Liver (tissue), 8 donors: ENCODE measurements at regions not wholly inside any gene's neighbourhood (a gene's known extent, or its start where the extent isn't known, plus 50 kb on each side); places are given as distances from the start of the nearest gene placed in this dataset.

ENCODE experiments used
- DNase-seq: peaks from one replicate; pipeline ENCODE4 v3.0.0-alpha.2; 2017; ENCODE audit warnings: low spot score
- H3K27ac ChIP-seq, 2 donors: one replicate each; pipeline ENCODE4 v1.7.0; 2013; ENCODE audit warnings: inconsistent platforms in 2 of 2, low read length in 2 of 2, control low read depth in 1 of 2, low read depth in 1 of 2, mild to moderate bottlenecking in 1 of 2
- H3K27me3 ChIP-seq, 4 donors: one replicate each; pipeline versions ENCODE4 v1.6.1 to v1.7.0; 2013; ENCODE audit warnings: low read length in 3 of 4, inconsistent platforms in 1 of 4, mild to moderate bottlenecking in 1 of 4, moderate library complexity in 1 of 4; ENCODE audit not compliant: control insufficient read depth in 4 of 4, insufficient read depth in 4 of 4
- H3K36me3 ChIP-seq, 4 donors: one replicate each; pipeline versions ENCODE4 v1.6.1 to v1.7.0; 2013; ENCODE audit warnings: low read length in 3 of 4, mild to moderate bottlenecking in 3 of 4, low read depth in 1 of 4, moderate library complexity in 1 of 4; ENCODE audit not compliant: control insufficient read depth in 4 of 4, insufficient read depth in 3 of 4
- H3K4me1 ChIP-seq, 4 donors: one replicate each; pipeline versions ENCODE4 v1.6.1 to v1.7.0; 2013; ENCODE audit warnings: low read length in 3 of 4, mild to moderate bottlenecking in 3 of 4, moderate library complexity in 1 of 4; ENCODE audit not compliant: control insufficient read depth in 4 of 4, insufficient read depth in 4 of 4
- H3K4me3 ChIP-seq, 3 donors: one replicate each; pipeline versions ENCODE4 v1.6.1 to v1.7.0; 2013; ENCODE audit warnings: low read length in 3 of 3, control low read depth in 1 of 3, low read depth in 1 of 3, mild to moderate bottlenecking in 1 of 3
- H3K9ac ChIP-seq, 2 donors: one replicate each; pipeline ENCODE4 v1.7.0; 2013; ENCODE audit warnings: low read length in 2 of 2, mild to moderate bottlenecking in 2 of 2, moderate library complexity in 2 of 2, control low read depth in 1 of 2, low read depth in 1 of 2
- H3K9me3 ChIP-seq, 4 donors: one replicate each; pipeline versions ENCODE4 v1.6.1 to v1.7.0; 2013; ENCODE audit warnings: low read length in 3 of 4; ENCODE audit not compliant: control insufficient read depth in 4 of 4
- CTCF ChIP-seq: fragments of 150-350 bp; IDR thresholded peaks from 2 replicates; pipeline ENCODE4 v1.5.1; 2017; ENCODE audit warnings: improper control_type of control experiment, low read depth, low read length; ENCODE audit not compliant: missing input control
- GABPA ChIP-seq, 2 donors: IDR thresholded peaks in 1 of 2; conservative IDR thresholded peaks in 1 of 2; 2 replicates each; pipeline ENCODE4 v1.6.1; 2016; ENCODE audit warnings: antibody characterized with exemption in 2 of 2, mild to moderate bottlenecking in 1 of 2, moderate library complexity in 1 of 2
- HNF4A ChIP-seq, 2 donors: conservative IDR thresholded peaks; 2 replicates each; pipeline ENCODE4 v1.6.1; 2016; ENCODE audit warnings: antibody characterized with exemption in 2 of 2, mild to moderate bottlenecking in 2 of 2
- JUND ChIP-seq, 2 donors: IDR thresholded peaks; 2 replicates each; pipeline ENCODE4 v1.6.1; 2016; ENCODE audit warnings: antibody characterized with exemption in 2 of 2
- NR2F2 ChIP-seq: IDR thresholded peaks from 2 replicates; pipeline ENCODE4 v1.6.1; 2016; ENCODE audit warnings: antibody characterized with exemption
- RXRA ChIP-seq, 2 donors: IDR thresholded peaks; 2 replicates each; pipeline ENCODE4 v1.6.1; 2017 to 2018; ENCODE audit warnings: antibody characterized with exemption in 2 of 2, mild to moderate bottlenecking in 1 of 2
- YY1 ChIP-seq: IDR thresholded peaks from 2 replicates; pipeline ENCODE4 v1.6.1; 2016; ENCODE audit warnings: antibody characterized with exemption, mild to moderate bottlenecking
- ZBTB33 ChIP-seq: IDR thresholded peaks from 2 replicates; pipeline ENCODE4 v1.6.1; 2016; ENCODE audit warnings: antibody characterized with exemption
- WGBS: extraction: QIAGEN DNeasy Blood & Tissue Kit; methylation state at CpG from one replicate; pipeline ENCODE4 v1.1.7; 2013; 5-methylcytosine and 5-hydroxymethylcytosine counted together
- TF ChIP-seq, protein P1 (sequence below): IDR thresholded peaks from 2 replicates; pipeline ENCODE4 v1.6.1; 2016; ENCODE audit warnings: antibody characterized with exemption
- TF ChIP-seq, protein P2 (sequence below): IDR thresholded peaks from 2 replicates; pipeline ENCODE4 v1.6.1; 2016; ENCODE audit warnings: antibody characterized with exemption, mild to moderate bottlenecking
- donor health status: healthy.
- donor health status: healthy.
- donor health status: healthy.
- donor health status: healthy.
- donor health status: healthy.

- no peak overlapping the region for H3K9ac ChIP-seq
- no peak for DNase-seq
- no peak overlapping the region for H3K4me3 ChIP-seq
- no peaks in the 10 kb centered on the region for H3K27me3 ChIP-seq
- H3K36me3 ChIP-seq: no peaks in the 10 kb centered on the region
- TF ChIP-seq NR2F2: no peak
- no peaks in the 10 kb centered on the region for H3K4me1 ChIP-seq
- no peak overlapping the region for H3K27ac ChIP-seq
- H3K9me3 ChIP-seq: no peaks in the 10 kb centered on the region
- WGBS: 88% methylated on average over 2 of the region's 2 CpGs
Observed at GRCh38 chr6:40692337-40692736, 105.2 kb upstream of the LRFN2 start.

DNA sequence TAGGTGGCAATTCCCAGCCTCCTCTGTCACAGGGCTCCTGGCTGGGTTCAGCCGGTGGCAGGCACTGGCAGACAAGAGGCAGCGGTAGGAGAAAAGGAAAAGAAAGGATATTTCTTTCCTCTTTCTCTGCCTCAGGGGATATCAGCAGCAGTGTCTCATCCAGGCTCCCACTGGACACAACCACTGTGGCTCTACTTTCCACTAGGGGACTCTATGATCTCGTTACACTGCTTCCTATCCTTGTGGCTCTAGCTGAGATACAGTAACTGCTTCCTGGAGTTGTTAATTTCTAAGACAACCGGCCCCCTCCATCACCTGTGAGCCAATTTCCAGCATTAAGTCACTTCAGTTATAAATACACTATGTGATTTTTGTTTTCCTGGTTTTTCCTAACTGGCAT, 102.0 kb upstream of the LRFN2 start:
- Histone ChIP-seq H3K36me3 (no peaks in the 10 kb centered on the region), H3K9ac (no peak overlapping the region), H3K4me1 (no peaks in the 10 kb centered on the region), H3K9me3 (peaks cover 3 to 10% (median 4%) of the 10 kb centered on the region in 4 donors), H3K27me3 (no peaks in the 10 kb centered on the region), H3K4me3 (no peak overlapping the region), H3K27ac (no peak overlapping the region)
- TF ChIP-seq GABPA (IDR thresholded peaks at IDR 0.05 in 1 of 2, conservative IDR thresholded peaks at IDR 0.05 in 1 of 2): no peak
- TF ChIP-seq, protein P1, sequence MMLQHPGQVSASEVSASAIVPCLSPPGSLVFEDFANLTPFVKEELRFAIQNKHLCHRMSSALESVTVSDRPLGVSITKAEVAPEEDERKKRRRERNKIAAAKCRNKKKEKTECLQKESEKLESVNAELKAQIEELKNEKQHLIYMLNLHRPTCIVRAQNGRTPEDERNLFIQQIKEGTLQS: no peak
- TF ChIP-seq ZBTB33: no peak
- TF ChIP-seq JUND (IDR thresholded peaks at IDR 0.05): no peak
- no peak for TF ChIP-seq RXRA (IDR thresholded peaks at IDR 0.05)
- no peak for TF ChIP-seq CTCF
- no peak for TF ChIP-seq HNF4A (conservative IDR thresholded peaks at IDR 0.05)
- TF ChIP-seq, protein P2, sequence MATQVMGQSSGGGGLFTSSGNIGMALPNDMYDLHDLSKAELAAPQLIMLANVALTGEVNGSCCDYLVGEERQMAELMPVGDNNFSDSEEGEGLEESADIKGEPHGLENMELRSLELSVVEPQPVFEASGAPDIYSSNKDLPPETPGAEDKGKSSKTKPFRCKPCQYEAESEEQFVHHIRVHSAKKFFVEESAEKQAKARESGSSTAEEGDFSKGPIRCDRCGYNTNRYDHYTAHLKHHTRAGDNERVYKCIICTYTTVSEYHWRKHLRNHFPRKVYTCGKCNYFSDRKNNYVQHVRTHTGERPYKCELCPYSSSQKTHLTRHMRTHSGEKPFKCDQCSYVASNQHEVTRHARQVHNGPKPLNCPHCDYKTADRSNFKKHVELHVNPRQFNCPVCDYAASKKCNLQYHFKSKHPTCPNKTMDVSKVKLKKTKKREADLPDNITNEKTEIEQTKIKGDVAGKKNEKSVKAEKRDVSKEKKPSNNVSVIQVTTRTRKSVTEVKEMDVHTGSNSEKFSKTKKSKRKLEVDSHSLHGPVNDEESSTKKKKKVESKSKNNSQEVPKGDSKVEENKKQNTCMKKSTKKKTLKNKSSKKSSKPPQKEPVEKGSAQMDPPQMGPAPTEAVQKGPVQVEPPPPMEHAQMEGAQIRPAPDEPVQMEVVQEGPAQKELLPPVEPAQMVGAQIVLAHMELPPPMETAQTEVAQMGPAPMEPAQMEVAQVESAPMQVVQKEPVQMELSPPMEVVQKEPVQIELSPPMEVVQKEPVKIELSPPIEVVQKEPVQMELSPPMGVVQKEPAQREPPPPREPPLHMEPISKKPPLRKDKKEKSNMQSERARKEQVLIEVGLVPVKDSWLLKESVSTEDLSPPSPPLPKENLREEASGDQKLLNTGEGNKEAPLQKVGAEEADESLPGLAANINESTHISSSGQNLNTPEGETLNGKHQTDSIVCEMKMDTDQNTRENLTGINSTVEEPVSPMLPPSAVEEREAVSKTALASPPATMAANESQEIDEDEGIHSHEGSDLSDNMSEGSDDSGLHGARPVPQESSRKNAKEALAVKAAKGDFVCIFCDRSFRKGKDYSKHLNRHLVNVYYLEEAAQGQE: no peak
- no peak for TF ChIP-seq YY1
- WGBS: 80% methylated on average over 4 of the region's 4 CpGs
- no peak for DNase-seq
